ENCODE measurements at regions not wholly inside any gene's neighbourhood (a gene's known extent, or its start where the extent isn't known, plus 50 kb on each side); places are given as distances from the start of the nearest gene placed in this dataset.

GRCh38 chr1:81409780-81410274 is 390.9 kb upstream of the ADGRL2 start:
- Histone ChIP-seq H3K27me3 (ENCODE audit: low read depth) (no peaks in the 10 kb centered on the region), H3K27ac (replicated peaks) (peak overlapping the region; percentile 77), H3K4me3 (no peak overlapping the region), H3K9me3 (replicated peaks) (no peaks in the 10 kb centered on the region), H3K4me1 (peaks cover 63% of the 10 kb centered on the region), H3K36me3 (no peaks in the 10 kb centered on the region)
- TF ChIP-seq, protein P1, sequence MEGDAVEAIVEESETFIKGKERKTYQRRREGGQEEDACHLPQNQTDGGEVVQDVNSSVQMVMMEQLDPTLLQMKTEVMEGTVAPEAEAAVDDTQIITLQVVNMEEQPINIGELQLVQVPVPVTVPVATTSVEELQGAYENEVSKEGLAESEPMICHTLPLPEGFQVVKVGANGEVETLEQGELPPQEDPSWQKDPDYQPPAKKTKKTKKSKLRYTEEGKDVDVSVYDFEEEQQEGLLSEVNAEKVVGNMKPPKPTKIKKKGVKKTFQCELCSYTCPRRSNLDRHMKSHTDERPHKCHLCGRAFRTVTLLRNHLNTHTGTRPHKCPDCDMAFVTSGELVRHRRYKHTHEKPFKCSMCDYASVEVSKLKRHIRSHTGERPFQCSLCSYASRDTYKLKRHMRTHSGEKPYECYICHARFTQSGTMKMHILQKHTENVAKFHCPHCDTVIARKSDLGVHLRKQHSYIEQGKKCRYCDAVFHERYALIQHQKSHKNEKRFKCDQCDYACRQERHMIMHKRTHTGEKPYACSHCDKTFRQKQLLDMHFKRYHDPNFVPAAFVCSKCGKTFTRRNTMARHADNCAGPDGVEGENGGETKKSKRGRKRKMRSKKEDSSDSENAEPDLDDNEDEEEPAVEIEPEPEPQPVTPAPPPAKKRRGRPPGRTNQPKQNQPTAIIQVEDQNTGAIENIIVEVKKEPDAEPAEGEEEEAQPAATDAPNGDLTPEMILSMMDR (IDR thresholded peaks at IDR 0.05; ENCODE audit: borderline replicate concordance): no peak
- DNase-seq: no peak
- intact Hi-C loops (cut with micrococcal nuclease): loop anchor here (10.0 kb wide), 2 partner anchors 135 to 705 kb away; no protein-coding TSS in a partner anchor

GRCh38 chr1:81409262-81409661 is 391.5 kb upstream of the ADGRL2 start:
- Histone ChIP-seq H3K27me3 (ENCODE audit: low read depth) (no peaks in the 10 kb centered on the region), H3K36me3 (no peaks in the 10 kb centered on the region), H3K4me1 (peaks cover 58% of the 10 kb centered on the region), H3K27ac (replicated peaks) (peak overlapping the region; percentile 77), H3K4me3 (no peak overlapping the region), H3K9me3 (replicated peaks) (no peaks in the 10 kb centered on the region)
- DNase-seq: no peak
- intact Hi-C loops (cut with micrococcal nuclease): loop anchor here (10.0 kb wide), 1 partner anchor 706 kb away; no protein-coding TSS in a partner anchor
- TF ChIP-seq, protein P1 (IDR thresholded peaks at IDR 0.05; ENCODE audit: borderline replicate concordance): no peak

GRCh38 chr1:81408419-81408818 is 392.3 kb upstream of the ADGRL2 start:
- Histone ChIP-seq H3K27me3 (ENCODE audit: low read depth) (no peaks in the 10 kb centered on the region), H3K36me3 (no peaks in the 10 kb centered on the region), H3K4me3 (no peak overlapping the region), H3K9me3 (replicated peaks) (no peaks in the 10 kb centered on the region), H3K4me1 (peaks cover 49% of the 10 kb centered on the region), H3K27ac (replicated peaks) (peak overlapping the region; percentile 77)
- TF ChIP-seq, protein P1 (IDR thresholded peaks at IDR 0.05; ENCODE audit: borderline replicate concordance): no peak
- intact Hi-C loops (cut with micrococcal nuclease): loop anchor here (10.0 kb wide), 1 partner anchor 706 kb away; no protein-coding TSS in a partner anchor
- no peak for DNase-seq

DNA sequence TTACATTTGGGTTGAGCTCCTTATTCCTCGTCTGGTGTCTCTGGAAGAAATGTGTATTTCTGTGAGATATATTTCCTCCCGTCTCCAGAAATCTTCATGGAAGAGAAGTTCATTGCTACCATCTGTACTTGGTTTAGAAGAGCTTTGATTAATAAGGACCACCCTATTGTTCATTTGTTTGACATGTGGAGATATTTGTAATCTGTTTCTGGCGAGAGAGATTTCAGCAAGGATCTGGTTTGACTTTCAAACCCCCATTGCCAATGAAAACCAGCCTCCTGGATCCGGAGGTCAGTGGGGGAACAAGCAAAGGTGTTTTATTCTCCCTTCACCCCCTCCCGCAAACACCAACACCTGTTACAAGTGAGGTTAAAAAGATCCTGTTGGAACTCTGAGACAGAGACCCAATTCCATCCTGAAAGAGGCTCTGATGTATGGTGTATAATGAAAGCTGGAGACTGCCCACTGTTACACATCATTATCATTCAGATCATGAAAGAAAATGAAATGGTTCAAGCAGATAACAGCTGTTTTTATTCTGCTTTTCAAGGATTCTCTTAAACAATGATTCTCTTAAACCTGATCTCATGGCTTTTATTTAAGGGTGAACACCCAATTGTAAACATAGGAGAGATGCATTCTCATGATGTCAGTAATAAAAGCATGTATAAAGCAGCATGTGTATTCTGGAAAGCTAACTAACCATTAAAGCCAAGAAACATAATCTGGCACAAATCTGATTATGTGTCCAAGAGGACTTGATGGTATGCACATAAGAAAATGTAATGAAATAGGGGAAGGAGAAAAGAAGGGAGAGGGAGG is 393.5 kb upstream of the ADGRL2 start:
- no peak for DNase-seq
- H3K27ac ChIP-seq (replicated peaks): peak overlapping the region; percentile 1

GRCh38 chr1:81406292-81406999 is 394.3 kb upstream of the ADGRL2 start:
- H3K27ac ChIP-seq (replicated peaks): peak overlapping the region; percentile 1
- peaks cover 47% of the 10 kb centered on the region for H3K4me1 ChIP-seq
- H3K36me3 ChIP-seq: no peaks in the 10 kb centered on the region
- TF ChIP-seq, protein P1 (IDR thresholded peaks at IDR 0.05; ENCODE audit: borderline replicate concordance): no peak
- intact Hi-C loops (cut with micrococcal nuclease): loop anchor here (10.0 kb wide), 1 partner anchor 708 kb away; no protein-coding TSS in a partner anchor
- no peak for DNase-seq
- H3K4me3 ChIP-seq: no peak overlapping the region
- no peaks in the 10 kb centered on the region for H3K27me3 ChIP-seq (ENCODE audit: low read depth)
- no peaks in the 10 kb centered on the region for H3K9me3 ChIP-seq (replicated peaks)

More for the DNA sequence above, 393.5 kb upstream of the ADGRL2 start:
- intact Hi-C loops (cut with micrococcal nuclease): loop anchor here (10.0 kb wide), 1 partner anchor 708 kb away; no protein-coding TSS in a partner anchor
- Histone ChIP-seq H3K9me3 (replicated peaks) (no peaks in the 10 kb centered on the region), H3K27me3 (ENCODE audit: low read depth) (no peaks in the 10 kb centered on the region), H3K36me3 (no peaks in the 10 kb centered on the region), H3K4me1 (peaks cover 47% of the 10 kb centered on the region), H3K4me3 (no peak overlapping the region)
- TF ChIP-seq, protein P1 (IDR thresholded peaks at IDR 0.05; ENCODE audit: borderline replicate concordance): no peak
